GM13976 (cell line): ENCODE measurements at regions not wholly inside any gene's neighbourhood (a gene's known extent, or its start where the extent isn't known, plus 50 kb on each side); places are given as distances from the start of the nearest gene placed in this dataset.

Experiments used
- DNase-seq: peaks from one replicate; pipeline ENCODE4 v3.0.0; 2012; ENCODE audit warnings: low spot score
- in situ Hi-C: fragments of 300-500 bp; cut with MboI; formaldehyde crosslinking; loops from one replicate; pipeline ENCODE4 v1.12.0; 2022; ENCODE audit warnings: low sequenced_read_pairs, mixed read lengths, inconsistent platforms; ENCODE audit not compliant: unreplicated experiment
- TF ChIP-seq, protein P1 (sequence below): IDR thresholded peaks from 2 replicates; pipeline ENCODE4 v1.5.1; 2012; ENCODE audit warnings: borderline replicate concordance, mild to moderate bottlenecking; ENCODE audit not compliant: insufficient read depth; ENCODE audit errors: extremely low read depth, missing control alignments, control extremely low read depth

- in situ Hi-C loops = no loop called here
- TF ChIP-seq, protein P1, sequence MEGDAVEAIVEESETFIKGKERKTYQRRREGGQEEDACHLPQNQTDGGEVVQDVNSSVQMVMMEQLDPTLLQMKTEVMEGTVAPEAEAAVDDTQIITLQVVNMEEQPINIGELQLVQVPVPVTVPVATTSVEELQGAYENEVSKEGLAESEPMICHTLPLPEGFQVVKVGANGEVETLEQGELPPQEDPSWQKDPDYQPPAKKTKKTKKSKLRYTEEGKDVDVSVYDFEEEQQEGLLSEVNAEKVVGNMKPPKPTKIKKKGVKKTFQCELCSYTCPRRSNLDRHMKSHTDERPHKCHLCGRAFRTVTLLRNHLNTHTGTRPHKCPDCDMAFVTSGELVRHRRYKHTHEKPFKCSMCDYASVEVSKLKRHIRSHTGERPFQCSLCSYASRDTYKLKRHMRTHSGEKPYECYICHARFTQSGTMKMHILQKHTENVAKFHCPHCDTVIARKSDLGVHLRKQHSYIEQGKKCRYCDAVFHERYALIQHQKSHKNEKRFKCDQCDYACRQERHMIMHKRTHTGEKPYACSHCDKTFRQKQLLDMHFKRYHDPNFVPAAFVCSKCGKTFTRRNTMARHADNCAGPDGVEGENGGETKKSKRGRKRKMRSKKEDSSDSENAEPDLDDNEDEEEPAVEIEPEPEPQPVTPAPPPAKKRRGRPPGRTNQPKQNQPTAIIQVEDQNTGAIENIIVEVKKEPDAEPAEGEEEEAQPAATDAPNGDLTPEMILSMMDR = no peak
- no peak for DNase-seq
Measured at GRCh38 chr11:106399076-106399511, 321.6 kb downstream of the AASDHPPT start.

DNA sequence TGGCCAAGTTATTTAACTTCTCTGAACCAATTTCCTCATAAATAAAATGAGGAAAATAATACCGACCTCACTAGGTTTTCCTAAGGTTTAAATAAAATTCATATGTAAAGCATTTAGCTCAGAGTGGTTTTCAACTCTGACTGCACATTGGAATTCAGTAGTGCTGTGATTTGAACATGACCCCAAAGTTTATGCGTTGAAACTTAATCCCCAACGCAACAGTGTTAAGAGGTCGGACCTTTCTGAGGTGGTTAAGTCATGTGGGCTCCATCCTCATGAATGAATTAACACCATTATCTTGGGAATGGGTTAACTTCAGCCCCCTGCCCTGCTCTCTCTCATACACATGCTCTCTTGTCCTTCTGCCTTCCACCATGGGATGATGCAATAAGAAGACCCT lies 322.2 kb downstream of the AASDHPPT start:
- TF ChIP-seq, protein P1 = no peak
- DNase-seq = no peak
- in situ Hi-C loops = no loop called here

- no peak for DNase-seq
- in situ Hi-C loops = no loop called here
- TF ChIP-seq, protein P1 = no peak
Measured at GRCh38 chr11:106400949-106401570, 323.6 kb downstream of the AASDHPPT start.

DNA sequence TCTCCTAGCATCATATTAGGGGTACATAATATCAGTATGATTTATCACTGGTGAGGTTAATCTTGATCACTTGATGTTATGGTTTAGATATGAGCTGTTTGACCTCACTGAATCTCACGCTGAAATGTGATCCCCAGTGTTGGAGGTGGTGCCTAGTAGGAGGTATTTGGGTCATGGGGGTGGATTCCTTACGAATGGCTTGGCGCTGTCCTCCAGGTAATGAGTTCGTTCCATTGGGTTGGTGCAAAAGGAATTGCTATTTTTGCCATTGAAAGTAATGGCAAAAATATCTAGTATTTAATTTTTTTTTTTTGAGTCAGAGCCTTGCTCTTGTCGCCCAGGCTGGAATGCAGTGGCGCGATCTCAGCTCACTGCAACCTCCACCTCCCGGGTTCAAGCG lies 326.3 kb downstream of the AASDHPPT start:
- TF ChIP-seq, protein P1 = no peak
- no peak for DNase-seq
- in situ Hi-C loops = no loop called here

DNA sequence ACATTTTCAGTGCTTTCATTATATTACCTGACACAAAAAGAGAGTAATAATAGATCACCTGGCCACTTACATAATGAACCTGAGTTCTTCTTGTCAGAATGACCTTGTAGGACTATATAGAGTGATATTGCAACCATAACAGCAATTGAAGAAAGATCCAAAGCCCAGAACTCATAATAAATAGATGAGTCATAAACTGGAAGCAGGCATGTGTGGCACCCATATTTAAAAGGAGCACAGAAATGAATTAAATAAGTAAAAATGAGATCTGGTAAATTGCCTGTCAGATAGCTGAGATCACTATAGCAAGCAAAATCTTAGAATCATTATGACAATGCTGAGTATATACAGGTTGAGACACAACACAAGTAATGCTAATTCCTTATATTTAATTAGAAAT lies 331.8 kb downstream of the AASDHPPT start:
- in situ Hi-C loops = no loop called here
- DNase-seq = no peak
- TF ChIP-seq, protein P1 = no peak

DNA sequence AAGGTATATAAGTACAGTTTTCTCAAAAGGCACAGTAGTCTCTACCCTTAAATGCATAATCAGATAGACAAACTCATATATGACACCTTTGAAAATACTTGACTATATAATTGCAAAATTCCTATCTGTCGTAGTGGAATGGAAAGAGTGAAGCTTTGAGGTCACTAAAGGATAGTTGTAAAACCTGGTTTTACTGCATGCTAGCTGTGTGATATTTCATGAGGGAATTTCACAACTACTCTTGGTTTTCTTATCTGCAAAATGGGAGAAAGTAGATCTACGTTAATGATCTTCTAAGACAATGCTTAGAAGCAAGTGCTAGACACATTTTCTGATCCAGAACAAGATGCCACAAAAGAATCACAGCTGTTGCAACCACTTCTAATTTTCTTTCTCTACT lies 332.2 kb downstream of the AASDHPPT start:
- in situ Hi-C loops = no loop called here
- TF ChIP-seq, protein P1 = no peak
- DNase-seq = no peak

DNA sequence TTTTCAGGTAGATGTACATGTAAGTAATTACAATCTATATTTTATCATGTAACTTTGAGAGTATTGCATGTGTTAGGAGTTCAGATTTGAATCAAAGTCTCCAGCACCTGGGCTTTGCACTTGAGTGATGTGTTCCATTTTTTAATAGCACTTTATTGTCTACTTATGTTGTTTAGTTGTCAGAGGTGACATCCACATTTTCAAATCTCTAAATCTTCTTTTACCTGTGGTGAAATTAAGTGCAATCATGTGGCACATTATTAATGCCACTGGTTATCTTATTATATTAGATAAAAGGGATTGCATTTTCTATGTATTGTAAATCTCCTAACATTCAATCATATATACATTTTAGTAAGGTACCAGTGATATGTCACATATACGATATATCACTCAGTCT lies 333.4 kb downstream of the AASDHPPT start:
- TF ChIP-seq, protein P1 = no peak
- no peak for DNase-seq
- in situ Hi-C loops = no loop called here
